GM18858 (cell line): ENCODE measurements at regions not wholly inside any gene's neighbourhood (a gene's known extent, or its start where the extent isn't known, plus 50 kb on each side); places are given as distances from the start of the nearest gene placed in this dataset.
A peak's percentile ranks its signal among the peaks of the same experiment; 100 is the strongest.
"Not testable (repeated sequence)": the region's sequence is repeated elsewhere in the genome, so short reads cannot be mapped to it uniquely, and the experiment has no call there.

ENCODE experiments used
- ATAC-seq: cut with Tn5 transposase; IDR thresholded peaks from one replicate; pipeline ENCODE4 v1.9.1; 2021; ENCODE audit not compliant: unreplicated experiment

GRCh38 chr10:33794460-33794859 is 460.0 kb upstream of the NRP1 start:
- ATAC-seq: no peak

GRCh38 chr10:33793793-33794192 is 459.3 kb upstream of the NRP1 start:
- no peak for ATAC-seq

GRCh38 chr10:33791272-33791660 is 456.8 kb upstream of the NRP1 start:
- no peak for ATAC-seq

GRCh38 chr10:33790521-33791271 is 456.2 kb upstream of the NRP1 start:
- ATAC-seq: no peak

- ATAC-seq: no peak
Observed at GRCh38 chr10:33783557-33783956, 449.1 kb upstream of the NRP1 start.

GRCh38 chr10:33783078-33783477 is 448.6 kb upstream of the NRP1 start:
- ATAC-seq: no peak

GRCh38 chr10:33781606-33782395 is 447.3 kb upstream of the NRP1 start:
- ATAC-seq: no peak

- ATAC-seq: no peak
Observed at GRCh38 chr10:33780961-33781360, 446.5 kb upstream of the NRP1 start.

GRCh38 chr10:33777223-33777622 is 442.8 kb upstream of the NRP1 start:
- no peak for ATAC-seq

GRCh38 chr10:33776419-33777070 is 442.1 kb upstream of the NRP1 start:
- ATAC-seq: peak; percentile 48

GRCh38 chr10:33774857-33775256 is 440.4 kb upstream of the NRP1 start:
- ATAC-seq: no peak

GRCh38 chr10:33773886-33774480 is 439.5 kb upstream of the NRP1 start:
- no peak for ATAC-seq

GRCh38 chr10:33773253-33773573 is 438.7 kb upstream of the NRP1 start:
- ATAC-seq: no peak

- ATAC-seq: no peak
Observed at GRCh38 chr10:33772370-33773252, 438.1 kb upstream of the NRP1 start.

GRCh38 chr10:33771856-33772255 is 437.4 kb upstream of the NRP1 start:
- not testable (repeated sequence) for ATAC-seq

GRCh38 chr10:33764694-33765185 is 430.3 kb upstream of the NRP1 start:
- ATAC-seq: no peak

- no peak for ATAC-seq
Observed at GRCh38 chr10:33760056-33760943, 425.8 kb upstream of the NRP1 start.

- no peak for ATAC-seq
Observed at GRCh38 chr10:33759191-33759590, 424.7 kb upstream of the NRP1 start.

GRCh38 chr10:33758299-33758698 is 423.8 kb upstream of the NRP1 start:
- no peak for ATAC-seq
